ENCODE measurements at regions not wholly inside any gene's neighbourhood (a gene's known extent, or its start where the extent isn't known, plus 50 kb on each side); places are given as distances from the start of the nearest gene placed in this dataset.

GRCh38 chr12:58773986-58774385 lies 146.3 kb downstream of the LRIG3 start:
- H3K27ac ChIP-seq (ENCODE audit: low read depth in 1 of 2, low read length in 2 of 2): no peak overlapping the region
- H3K4me1 ChIP-seq (ENCODE audit: control insufficient read depth in 1 of 2, insufficient read depth in 2 of 2, low read length in 2 of 2): no peaks in the 10 kb centered on the region
- Mint-ChIP-seq H3K36me3 (no peaks in the 10 kb centered on the region), H3K9me3 (peaks cover 0 to 15% (median under 1%) of the 10 kb centered on the region in 7 donors), H3K27me3 (ENCODE audit: low read depth in 3 of 3) (no peaks in the 10 kb centered on the region), H3K4me1 (no peaks in the 10 kb centered on the region), H3K27ac (no peak overlapping the region), H3K4me3 (no peak overlapping the region)
- no peak overlapping the region for H3K9ac ChIP-seq (ENCODE audit: insufficient read depth, low read length, poor library complexity, severe bottlenecking)
- no peak overlapping the region for H3K4me3 ChIP-seq (replicated peaks in 1 of 3; ENCODE audit: low read depth in 2 of 3, low read length in 3 of 3)
- intact Hi-C loops (cut with micrococcal nuclease): no loop called here
- no peak overlapping the region for H3K4me2 ChIP-seq (replicated peaks; ENCODE audit: extremely low read depth, low read length, poor library complexity, severe bottlenecking)
- no peak for DNase-seq
- no peak overlapping the region for H2AFZ ChIP-seq (ENCODE audit: insufficient read depth, low read depth, low read length, poor library complexity, severe bottlenecking)
- H3K36me3 ChIP-seq (replicated peaks in 1 of 2; ENCODE audit: control insufficient read depth in 1 of 2, insufficient read depth in 2 of 2, low read length in 2 of 2): no peaks in the 10 kb centered on the region
- no peak for TF ChIP-seq CTCF (IDR thresholded peaks at IDR 0.05)
- no peaks in the 10 kb centered on the region for H3K79me2 ChIP-seq (ENCODE audit: insufficient read depth, low read length)
- H3K27me3 ChIP-seq (ENCODE audit: control insufficient read depth in 2 of 2, insufficient read depth in 2 of 2, low read length in 2 of 2): no peaks in the 10 kb centered on the region
- peaks cover 0 to 3% of the 10 kb centered on the region in 2 donors for H3K9me3 ChIP-seq (replicated peaks in 1 of 2; ENCODE audit: control insufficient read depth in 1 of 2, insufficient read depth in 1 of 2, low read length in 2 of 2)
- H4K20me1 ChIP-seq (ENCODE audit: insufficient read depth, low read length): no peaks in the 10 kb centered on the region

GRCh38 chr12:58774731-58775130 lies 145.6 kb downstream of the LRIG3 start:
- no CpG with 5 or more reads among the region's 2 CpGs for WGBS (ENCODE audit: insufficient coverage)
- Mint-ChIP-seq H3K4me3 (no peak overlapping the region), H3K9me3 (peaks cover 0 to 10% (median 2%) of the 10 kb centered on the region in 7 donors), H3K27me3 (ENCODE audit: low read depth in 3 of 3) (no peaks in the 10 kb centered on the region), H3K4me1 (no peaks in the 10 kb centered on the region), H3K27ac (peak overlapping the region in 1 of 7 donors; percentile 57), H3K36me3 (no peaks in the 10 kb centered on the region)
- Histone ChIP-seq H3K36me3 (replicated peaks in 1 of 2; ENCODE audit: control insufficient read depth in 1 of 2, insufficient read depth in 2 of 2, low read length in 2 of 2) (no peaks in the 10 kb centered on the region), H3K79me2 (ENCODE audit: insufficient read depth, low read length) (no peaks in the 10 kb centered on the region), H3K4me2 (replicated peaks; ENCODE audit: extremely low read depth, low read length, poor library complexity, severe bottlenecking) (no peak overlapping the region), H3K27ac (ENCODE audit: low read depth in 1 of 2, low read length in 2 of 2) (no peak overlapping the region), H3K4me1 (ENCODE audit: control insufficient read depth in 1 of 2, insufficient read depth in 2 of 2, low read length in 2 of 2) (no peaks in the 10 kb centered on the region), H3K9me3 (replicated peaks in 1 of 2; ENCODE audit: control insufficient read depth in 1 of 2, insufficient read depth in 1 of 2, low read length in 2 of 2) (no peaks in the 10 kb centered on the region), H2AFZ (ENCODE audit: insufficient read depth, low read depth, low read length, poor library complexity, severe bottlenecking) (no peak overlapping the region), H3K9ac (ENCODE audit: insufficient read depth, low read length, poor library complexity, severe bottlenecking) (no peak overlapping the region), H3K27me3 (ENCODE audit: control insufficient read depth in 2 of 2, insufficient read depth in 2 of 2, low read length in 2 of 2) (no peaks in the 10 kb centered on the region), H4K20me1 (ENCODE audit: insufficient read depth, low read length) (no peaks in the 10 kb centered on the region), H3K4me3 (replicated peaks in 1 of 3; ENCODE audit: low read depth in 2 of 3, low read length in 3 of 3) (no peak overlapping the region)
- DNase-seq: no peak
- intact Hi-C loops (cut with micrococcal nuclease): no loop called here
- no peak for TF ChIP-seq CTCF (IDR thresholded peaks at IDR 0.05)

Measured in CD14-positive monocyte (primary cell).